Upper lobe of left lung (tissue), 6 donors: ENCODE measurements at regions not wholly inside any gene's neighbourhood (a gene's known extent, or its start where the extent isn't known, plus 50 kb on each side); places are given as distances from the start of the nearest gene placed in this dataset.
A peak's percentile ranks its signal among the peaks of the same experiment; 100 is the strongest.

Experiments
- ATAC-seq, 2 donors: fragments of 200-7000 bp; cut with Tn5 transposase; one replicate each; pipeline ENCODE4 v1.9.1; 2022; ENCODE audit warnings: mild to moderate bottlenecking in 2 of 2, moderate library complexity in 2 of 2; ENCODE audit not compliant: low FRiP score in 2 of 2
- DNase-seq, 2 donors: peaks; one replicate each; pipeline ENCODE4 v3.0.0-alpha.2; 2019 to 2020
- H3K27ac ChIP-seq, 4 donors: fragments of 200-600 bp; sonication (generic); one replicate each; pipeline ENCODE4 v1.5.1; 2016 to 2019
- H3K27me3 ChIP-seq, 4 donors: fragments of 200-600 bp; sonication (generic); one replicate each; pipeline ENCODE4 v1.5.1; 2017 to 2019
- H3K36me3 ChIP-seq, 4 donors: fragments of 200-600 bp; sonication (generic); one replicate each; pipeline ENCODE4 v1.5.1; 2016 to 2019
- H3K4me1 ChIP-seq, 4 donors: fragments of 200-600 bp; sonication (generic); one replicate each; pipeline ENCODE4 v1.5.1; 2018 to 2019
- H3K4me3 ChIP-seq, 4 donors: fragments of 200-600 bp; sonication (generic); one replicate each; pipeline ENCODE4 v1.5.1; 2017 to 2019; ENCODE audit warnings: mild to moderate bottlenecking in 2 of 4, moderate library complexity in 1 of 4
- H3K9me3 ChIP-seq, 4 donors: fragments of 200-600 bp; sonication (generic); one replicate each; pipeline ENCODE4 v1.5.1; 2018 to 2019
- EP300 ChIP-seq, 4 donors: sonication (generic); formaldehyde crosslinking; IDR thresholded peaks; one replicate each; pipeline ENCODE4 v1.5.1; 2017; ENCODE audit warnings: antibody characterized with exemption in 4 of 4, control low read depth in 2 of 4
- POLR2A ChIP-seq, 4 donors: fragments of 450-650 bp; IDR thresholded peaks; one replicate each; pipeline ENCODE4 v1.5.1; 2016 to 2017; ENCODE audit warnings: antibody characterized with exemption in 4 of 4, mild to moderate bottlenecking in 2 of 4
- POLR2AphosphoS5 ChIP-seq, 2 donors: sonication (generic); formaldehyde crosslinking; IDR thresholded peaks; one replicate each; pipeline ENCODE4 v1.5.1; 2017; ENCODE audit warnings: antibody characterized with exemption in 2 of 2
- WGBS, 2 donors: methylation state at CpG; one replicate each; pipeline ENCODE4 v1.1.5; 2017 to 2018; 5-methylcytosine and 5-hydroxymethylcytosine counted together
- TF ChIP-seq, protein P1 (sequence below), 6 experiments: fragments of 450-650 bp in 4 of 6; fragments of 200-600 bp in 2 of 6; sonication (generic) in 2 of 6; IDR thresholded peaks; one replicate each; pipeline ENCODE4 v1.5.1; 2016 to 2019; ENCODE audit warnings: antibody characterized with exemption in 6 of 6
- donor health status: DM: no; HTN: no; CAD: no; lungs with moderate emphysema.
- donor health status: DM: no; HTN: yes; CAD: no; lungs with severe emphysema.

DNA sequence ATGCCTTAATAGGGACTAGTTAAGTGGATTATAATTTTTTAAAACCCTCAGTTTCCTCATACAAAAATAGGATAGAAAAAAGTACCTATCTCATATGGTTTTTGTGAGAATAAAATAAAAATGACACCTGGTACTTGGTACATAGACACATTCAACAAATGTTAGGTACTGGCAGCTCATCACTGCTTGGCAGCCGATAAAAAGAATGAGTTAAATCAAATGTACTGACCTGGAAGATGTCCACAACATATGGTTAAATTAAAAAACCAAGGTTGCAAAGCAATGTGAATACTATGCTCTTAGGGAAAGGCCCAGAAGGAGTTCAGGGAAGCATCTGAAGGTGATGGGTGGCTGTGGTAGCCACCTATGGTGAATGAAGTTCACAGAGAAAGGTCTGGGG lies 64.9 kb upstream of the SMYD2 start:
- ATAC-seq (no peak), DNase-seq (no peak)
- no peak for TF ChIP-seq POLR2A (IDR thresholded peaks at IDR 0.05)
- no peak for TF ChIP-seq POLR2AphosphoS5 (IDR thresholded peaks at IDR 0.05)
- TF ChIP-seq EP300 (IDR thresholded peaks at IDR 0.05) = no peak
- TF ChIP-seq, protein P1, sequence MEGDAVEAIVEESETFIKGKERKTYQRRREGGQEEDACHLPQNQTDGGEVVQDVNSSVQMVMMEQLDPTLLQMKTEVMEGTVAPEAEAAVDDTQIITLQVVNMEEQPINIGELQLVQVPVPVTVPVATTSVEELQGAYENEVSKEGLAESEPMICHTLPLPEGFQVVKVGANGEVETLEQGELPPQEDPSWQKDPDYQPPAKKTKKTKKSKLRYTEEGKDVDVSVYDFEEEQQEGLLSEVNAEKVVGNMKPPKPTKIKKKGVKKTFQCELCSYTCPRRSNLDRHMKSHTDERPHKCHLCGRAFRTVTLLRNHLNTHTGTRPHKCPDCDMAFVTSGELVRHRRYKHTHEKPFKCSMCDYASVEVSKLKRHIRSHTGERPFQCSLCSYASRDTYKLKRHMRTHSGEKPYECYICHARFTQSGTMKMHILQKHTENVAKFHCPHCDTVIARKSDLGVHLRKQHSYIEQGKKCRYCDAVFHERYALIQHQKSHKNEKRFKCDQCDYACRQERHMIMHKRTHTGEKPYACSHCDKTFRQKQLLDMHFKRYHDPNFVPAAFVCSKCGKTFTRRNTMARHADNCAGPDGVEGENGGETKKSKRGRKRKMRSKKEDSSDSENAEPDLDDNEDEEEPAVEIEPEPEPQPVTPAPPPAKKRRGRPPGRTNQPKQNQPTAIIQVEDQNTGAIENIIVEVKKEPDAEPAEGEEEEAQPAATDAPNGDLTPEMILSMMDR (IDR thresholded peaks at IDR 0.05) = no peak
- WGBS, 2 donors = 92 to 95% methylated on average over 1 of the region's 1 CpG
- no peak overlapping the region for H3K4me3 ChIP-seq
- H3K27me3 ChIP-seq = no peaks in the 10 kb centered on the region
- H3K27ac ChIP-seq = no peak overlapping the region
- H3K36me3 ChIP-seq = no peaks in the 10 kb centered on the region
- no peaks in the 10 kb centered on the region for H3K9me3 ChIP-seq
- peaks cover 0 to 14% (median 5%) of the 10 kb centered on the region in 4 donors for H3K4me1 ChIP-seq

DNA sequence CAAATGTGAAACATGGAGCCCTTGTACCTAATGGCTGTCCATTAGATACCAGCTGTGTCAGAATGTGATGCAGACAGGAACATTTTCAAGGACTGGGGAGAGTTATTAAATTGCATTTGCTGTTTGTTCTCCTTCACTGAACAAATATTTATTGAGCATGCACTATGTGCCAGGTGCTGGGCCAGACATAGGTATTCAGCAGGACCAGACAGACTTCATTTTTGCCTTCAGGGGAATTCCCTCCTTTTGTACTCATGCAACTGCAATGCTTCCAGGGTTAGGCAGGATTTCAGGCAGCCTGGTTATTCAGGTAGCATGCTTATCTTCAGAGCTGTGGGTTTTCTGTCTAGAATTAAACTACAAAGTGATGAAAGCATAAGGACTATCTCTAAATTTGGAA lies 64.2 kb upstream of the SMYD2 start:
- Histone ChIP-seq H3K4me1 (peaks cover 0 to 14% (median 5%) of the 10 kb centered on the region in 4 donors), H3K27ac (no peak overlapping the region), H3K4me3 (no peak overlapping the region), H3K36me3 (no peaks in the 10 kb centered on the region), H3K9me3 (no peaks in the 10 kb centered on the region), H3K27me3 (no peaks in the 10 kb centered on the region)
- ATAC-seq (no peak), DNase-seq (no peak)
- TF ChIP-seq POLR2AphosphoS5 (IDR thresholded peaks at IDR 0.05) = no peak
- no peak for TF ChIP-seq EP300 (IDR thresholded peaks at IDR 0.05)

DNA sequence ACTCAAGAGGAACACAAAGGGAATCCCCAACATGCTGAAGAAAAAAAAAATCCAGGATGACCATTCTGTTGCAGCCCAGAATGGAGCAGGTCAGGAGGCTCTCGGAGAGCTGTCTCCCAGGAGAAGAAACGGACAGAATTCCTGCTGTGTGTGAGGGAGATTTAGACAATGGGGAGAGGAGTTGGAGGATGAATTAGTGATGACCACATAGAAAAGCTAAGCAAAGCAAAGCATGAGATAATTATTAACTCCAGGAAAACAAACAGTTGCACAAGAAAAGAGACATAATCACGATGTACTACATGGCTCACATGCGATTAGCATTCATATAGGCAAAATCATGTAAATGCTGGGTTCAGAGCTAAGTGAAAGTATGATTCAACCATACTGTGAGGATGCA lies 61.1 kb upstream of the SMYD2 start:
- no peak for DNase-seq
- H3K27ac ChIP-seq = no peak overlapping the region
- ATAC-seq = no peak
- H3K9me3 ChIP-seq = no peaks in the 10 kb centered on the region
- peaks cover 0 to 10% (median 4%) of the 10 kb centered on the region in 4 donors for H3K4me1 ChIP-seq
- no peaks in the 10 kb centered on the region for H3K36me3 ChIP-seq
- no peaks in the 10 kb centered on the region for H3K27me3 ChIP-seq
- no peak overlapping the region for H3K4me3 ChIP-seq
- 71 to 81% methylated on average over 4 of the region's 4 CpGs for WGBS, 2 donors
- no peak for TF ChIP-seq POLR2A (IDR thresholded peaks at IDR 0.05)
- TF ChIP-seq EP300 (IDR thresholded peaks at IDR 0.05) = no peak
- TF ChIP-seq POLR2AphosphoS5 (IDR thresholded peaks at IDR 0.05) = no peak
- TF ChIP-seq, protein P1 (IDR thresholded peaks at IDR 0.05) = no peak

DNA sequence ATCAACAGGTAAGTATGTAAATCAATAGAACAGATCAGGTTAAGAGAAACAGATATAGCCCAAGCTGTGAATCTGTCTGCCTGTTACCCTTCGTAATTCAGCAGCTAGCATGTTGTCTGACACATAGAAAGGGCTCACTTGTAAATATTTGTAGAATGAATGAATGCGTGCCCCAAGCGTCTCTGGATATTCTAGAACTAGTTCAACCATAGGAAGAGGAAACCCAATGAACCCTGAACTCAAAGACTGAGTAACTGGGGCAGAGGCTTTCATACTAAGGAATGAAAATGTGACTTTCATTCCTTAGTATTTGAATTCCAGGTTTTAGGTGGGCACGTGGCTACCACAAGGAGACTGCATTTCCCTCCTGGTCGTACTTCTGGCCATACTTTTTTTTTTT lies 60.1 kb upstream of the SMYD2 start:
- no peak for ATAC-seq
- Histone ChIP-seq H3K4me1 (peaks cover 0 to 12% (median 4%) of the 10 kb centered on the region in 4 donors), H3K36me3 (no peaks in the 10 kb centered on the region), H3K9me3 (no peaks in the 10 kb centered on the region), H3K27me3 (no peaks in the 10 kb centered on the region), H3K4me3 (no peak overlapping the region), H3K27ac (no peak overlapping the region)
- TF ChIP-seq POLR2A (IDR thresholded peaks at IDR 0.05) = no peak
- TF ChIP-seq POLR2AphosphoS5 (IDR thresholded peaks at IDR 0.05) = no peak
- TF ChIP-seq, protein P1 (IDR thresholded peaks at IDR 0.05) = no peak
- TF ChIP-seq EP300 (IDR thresholded peaks at IDR 0.05) = no peak
- WGBS, 2 donors = 82 to 85% methylated on average over 5 of the region's 5 CpGs
- no peak for DNase-seq

DNA sequence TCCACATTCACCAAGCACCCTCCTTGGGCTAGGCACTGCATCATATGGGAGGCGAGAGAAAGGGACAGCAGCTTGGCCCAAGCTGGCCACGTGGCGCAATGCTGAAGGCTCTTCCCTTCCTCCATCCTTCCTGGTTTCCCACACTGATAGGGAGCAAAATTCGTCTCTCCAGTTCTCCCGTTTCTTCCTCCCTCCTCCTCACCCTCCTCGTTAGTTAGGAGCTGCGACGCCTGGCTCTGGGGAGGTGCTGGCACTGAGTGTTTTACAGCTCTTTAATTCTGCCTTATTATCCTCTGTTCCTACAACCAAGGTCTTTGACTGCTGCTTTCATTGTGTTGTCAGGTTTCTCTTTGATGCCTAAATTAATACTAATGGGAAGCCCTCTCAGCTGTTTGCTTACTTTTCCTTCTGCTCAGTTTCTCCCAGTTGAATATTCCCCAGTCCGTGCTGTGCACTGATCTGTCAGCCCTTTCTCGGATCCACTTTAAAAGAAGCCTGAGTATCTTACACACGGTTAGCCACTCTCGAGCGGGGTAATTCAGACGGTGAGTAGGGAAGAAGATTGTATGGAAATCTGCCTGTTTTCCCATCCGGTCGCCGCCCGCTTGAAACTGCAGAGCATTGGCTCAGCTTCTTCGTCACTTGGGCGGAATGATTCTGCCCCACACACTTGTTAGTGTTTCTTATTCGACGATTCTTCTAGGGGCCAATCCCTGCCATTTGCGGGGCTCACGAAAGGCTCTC lies 56.2 kb upstream of the SMYD2 start:
- peak overlapping the region in 2 of 4 donors; percentile 2 to 22 for H3K4me3 ChIP-seq
- ATAC-seq = peak in 1 of 2 donors; percentile 65
- WGBS, 2 donors = 20 to 21% methylated on average over 23 to 24 of the region's 24 CpGs

More for the DNA sequence above, 56.2 kb upstream of the SMYD2 start:
- no peaks in the 10 kb centered on the region for H3K36me3 ChIP-seq
- DNase-seq = no peak
- H3K27ac ChIP-seq = no peak overlapping the region
- H3K9me3 ChIP-seq = no peaks in the 10 kb centered on the region
- TF ChIP-seq POLR2AphosphoS5 (IDR thresholded peaks at IDR 0.05) (no peak), EP300 (IDR thresholded peaks at IDR 0.05) (no peak), POLR2A (IDR thresholded peaks at IDR 0.05) (no peak)
- TF ChIP-seq, protein P1 (IDR thresholded peaks at IDR 0.05) = no peak
- H3K27me3 ChIP-seq = no peaks in the 10 kb centered on the region
- peaks cover 0 to 9% (median 4%) of the 10 kb centered on the region in 4 donors for H3K4me1 ChIP-seq
